T-helper 2 cell (primary cell): ENCODE measurements at regions not wholly inside any gene's neighbourhood (a gene's known extent, or its start where the extent isn't known, plus 50 kb on each side); places are given as distances from the start of the nearest gene placed in this dataset.
"Not testable (repeated sequence)": the region's sequence is repeated elsewhere in the genome, so short reads cannot be mapped to it uniquely, and the experiment has no call there.

ENCODE experiments used
- DNase-seq, 5 experiments: peaks; one replicate each; pipeline versions ENCODE4 v3.0.0 to v3.0.0-alpha.2; 2012 to 2022

- DNase-seq, result not testable (repeated sequence)
Observed at GRCh38 chr2:155880382-155880781, 452.1 kb downstream of the NR4A2 start.

GRCh38 chr2:155879900-155880299 lies 452.6 kb downstream of the NR4A2 start:
- not testable (repeated sequence) for DNase-seq

- DNase-seq, result no peak
Observed at GRCh38 chr2:155872396-155872795, 460.1 kb downstream of the NR4A2 start.

GRCh38 chr2:155871940-155872339 lies 460.6 kb downstream of the NR4A2 start:
- DNase-seq, result no peak

- DNase-seq, result no peak
Observed at GRCh38 chr2:155867564-155867963, 465.0 kb downstream of the NR4A2 start.

GRCh38 chr2:155866477-155866876 lies 466.0 kb downstream of the NR4A2 start:
- no peak for DNase-seq

GRCh38 chr2:155852156-155852555 lies 480.4 kb downstream of the NR4A2 start:
- no peak for DNase-seq

GRCh38 chr2:155846259-155846658 lies 486.3 kb downstream of the NR4A2 start:
- DNase-seq, result no peak

- DNase-seq, result no peak
Observed at GRCh38 chr2:155844461-155844860, 488.1 kb downstream of the NR4A2 start.

GRCh38 chr2:155842103-155842502 lies 490.4 kb downstream of the NR4A2 start:
- no peak for DNase-seq

GRCh38 chr2:155841442-155841841 lies 491.1 kb downstream of the NR4A2 start:
- no peak for DNase-seq

- DNase-seq, result no peak
Observed at GRCh38 chr2:155840661-155841060, 491.9 kb downstream of the NR4A2 start.

GRCh38 chr2:155839991-155840390 lies 492.5 kb downstream of the NR4A2 start:
- DNase-seq, result no peak

GRCh38 chr2:155839436-155839835 lies 493.1 kb downstream of the NR4A2 start:
- DNase-seq, result no peak

GRCh38 chr2:155836439-155836838 lies 496.1 kb downstream of the NR4A2 start:
- no peak for DNase-seq

- no peak for DNase-seq
Observed at GRCh38 chr2:155830817-155831579, 501.5 kb downstream of the NR4A2 start.

- no peak for DNase-seq
Observed at GRCh38 chr2:155830351-155830750, 502.2 kb downstream of the NR4A2 start.

- DNase-seq, result no peak
Observed at GRCh38 chr2:155825876-155826275, 506.6 kb downstream of the NR4A2 start.

GRCh38 chr2:155815851-155816250 lies 516.7 kb downstream of the NR4A2 start:
- DNase-seq, result peak in 1 of 5 experiments; percentile 34

- no peak for DNase-seq
Observed at GRCh38 chr2:155815275-155815674, 517.2 kb downstream of the NR4A2 start.

- DNase-seq, result no peak
Observed at GRCh38 chr2:155810411-155810810, 522.1 kb downstream of the NR4A2 start.

- no peak for DNase-seq
Observed at GRCh38 chr2:155802888-155803287, 529.6 kb downstream of the NR4A2 start.

- no peak for DNase-seq
Observed at GRCh38 chr2:155792666-155793065, 539.9 kb downstream of the NR4A2 start.

GRCh38 chr2:155770516-155770915 lies 562.0 kb downstream of the NR4A2 start:
- no peak for DNase-seq
